ENCODE measurements at regions not wholly inside any gene's neighbourhood (a gene's known extent, or its start where the extent isn't known, plus 50 kb on each side); places are given as distances from the start of the nearest gene placed in this dataset.
A peak's percentile ranks its signal among the peaks of the same experiment; 100 is the strongest.

- Histone ChIP-seq H3K27ac (no peak overlapping the region), H3K4me3 (no peak overlapping the region), H3K9me3 (ENCODE audit: low read depth, low read length) (no peaks in the 10 kb centered on the region), H3K9ac (ENCODE audit: insufficient read length) (no peak overlapping the region), H3K36me3 (ENCODE audit: insufficient read depth, low read length) (no peaks in the 10 kb centered on the region)
- DNase-seq (ENCODE audit: low read depth, low spot score): no peak
- TF ChIP-seq EZH2 (IDR thresholded peaks at IDR 0.05) (no peak), POLR2AphosphoS5 (IDR thresholded peaks at IDR 0.05; ENCODE audit: borderline replicate concordance, low read depth, low read length) (no peak), FOXP2 (optimal IDR thresholded peaks at IDR 0.05; ENCODE audit: control extremely low read depth, extremely low read length, insufficient read depth) (no peak)
These were observed 817.3 kb upstream of the AGA start for GRCh38 chr4:178259566-178259965.

- Histone ChIP-seq H3K4me3 (no peak overlapping the region), H3K36me3 (ENCODE audit: insufficient read depth, low read length) (no peaks in the 10 kb centered on the region), H3K9ac (ENCODE audit: insufficient read length) (no peak overlapping the region), H3K27ac (no peak overlapping the region), H3K9me3 (ENCODE audit: low read depth, low read length) (no peaks in the 10 kb centered on the region)
- no peak for DNase-seq (ENCODE audit: low read depth, low spot score)
- TF ChIP-seq POLR2AphosphoS5 (IDR thresholded peaks at IDR 0.05; ENCODE audit: borderline replicate concordance, low read depth, low read length) (no peak), EZH2 (IDR thresholded peaks at IDR 0.05) (no peak), FOXP2 (optimal IDR thresholded peaks at IDR 0.05; ENCODE audit: control extremely low read depth, extremely low read length, insufficient read depth) (no peak)
These were observed 821.8 kb upstream of the AGA start for GRCh38 chr4:178264001-178264400.

- H3K4me3 ChIP-seq: no peak overlapping the region
- TF ChIP-seq EZH2 (IDR thresholded peaks at IDR 0.05): no peak
- TF ChIP-seq FOXP2 (optimal IDR thresholded peaks at IDR 0.05; ENCODE audit: control extremely low read depth, extremely low read length, insufficient read depth): no peak
- no peak for TF ChIP-seq POLR2AphosphoS5 (IDR thresholded peaks at IDR 0.05; ENCODE audit: borderline replicate concordance, low read depth, low read length)
- H3K9me3 ChIP-seq (ENCODE audit: low read depth, low read length): no peaks in the 10 kb centered on the region
- DNase-seq (ENCODE audit: low read depth, low spot score): no peak
- no peaks in the 10 kb centered on the region for H3K36me3 ChIP-seq (ENCODE audit: insufficient read depth, low read length)
- no peak overlapping the region for H3K9ac ChIP-seq (ENCODE audit: insufficient read length)
- H3K27ac ChIP-seq: no peak overlapping the region
These were observed 829.1 kb upstream of the AGA start for GRCh38 chr4:178271386-178271785.

DNA sequence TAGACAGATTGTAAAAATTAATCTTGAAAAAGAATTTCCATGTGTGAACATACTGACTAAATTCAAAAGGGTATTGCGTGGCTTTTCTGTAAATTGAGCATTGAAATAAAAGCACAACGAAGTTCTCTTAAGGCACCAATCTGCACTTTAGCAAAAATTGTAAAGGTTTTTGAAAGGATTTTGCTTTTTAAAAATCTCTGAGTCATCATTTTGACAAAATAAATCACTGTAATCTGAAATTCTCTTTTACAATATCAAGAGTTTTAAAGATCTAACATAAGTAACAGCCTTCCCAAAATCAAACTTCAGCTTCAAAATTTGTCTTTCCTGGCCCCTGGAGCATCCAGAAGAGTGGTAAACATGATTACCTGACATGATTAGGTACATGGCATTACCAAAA is 830.9 kb upstream of the AGA start:
- Histone ChIP-seq H3K4me3 (no peak overlapping the region), H3K36me3 (ENCODE audit: insufficient read depth, low read length) (no peaks in the 10 kb centered on the region), H3K9me3 (ENCODE audit: low read depth, low read length) (no peaks in the 10 kb centered on the region), H3K9ac (ENCODE audit: insufficient read length) (no peak overlapping the region), H3K27ac (no peak overlapping the region)
- DNase-seq (ENCODE audit: low read depth, low spot score): no peak
- TF ChIP-seq POLR2AphosphoS5 (IDR thresholded peaks at IDR 0.05; ENCODE audit: borderline replicate concordance, low read depth, low read length): no peak
- TF ChIP-seq EZH2 (IDR thresholded peaks at IDR 0.05): no peak
- no peak for TF ChIP-seq FOXP2 (optimal IDR thresholded peaks at IDR 0.05; ENCODE audit: control extremely low read depth, extremely low read length, insufficient read depth)

GRCh38 chr4:178275671-178276360 is 833.6 kb upstream of the AGA start:
- no peak for DNase-seq (ENCODE audit: low read depth, low spot score)
- no peak for TF ChIP-seq EZH2 (IDR thresholded peaks at IDR 0.05)
- no peak for TF ChIP-seq POLR2AphosphoS5 (IDR thresholded peaks at IDR 0.05; ENCODE audit: borderline replicate concordance, low read depth, low read length)
- no peak for TF ChIP-seq FOXP2 (optimal IDR thresholded peaks at IDR 0.05; ENCODE audit: control extremely low read depth, extremely low read length, insufficient read depth)
- H3K27ac ChIP-seq: no peak overlapping the region
- H3K9me3 ChIP-seq (ENCODE audit: low read depth, low read length): no peaks in the 10 kb centered on the region
- H3K36me3 ChIP-seq (ENCODE audit: insufficient read depth, low read length): no peaks in the 10 kb centered on the region
- no peak overlapping the region for H3K9ac ChIP-seq (ENCODE audit: insufficient read length)
- H3K4me3 ChIP-seq: no peak overlapping the region

GRCh38 chr4:178280362-178280761 is 838.1 kb upstream of the AGA start:
- TF ChIP-seq EZH2 (IDR thresholded peaks at IDR 0.05) (no peak), FOXP2 (optimal IDR thresholded peaks at IDR 0.05; ENCODE audit: control extremely low read depth, extremely low read length, insufficient read depth) (no peak), POLR2AphosphoS5 (IDR thresholded peaks at IDR 0.05; ENCODE audit: borderline replicate concordance, low read depth, low read length) (no peak)
- Histone ChIP-seq H3K36me3 (ENCODE audit: insufficient read depth, low read length) (no peaks in the 10 kb centered on the region), H3K9me3 (ENCODE audit: low read depth, low read length) (no peaks in the 10 kb centered on the region), H3K9ac (ENCODE audit: insufficient read length) (no peak overlapping the region), H3K4me3 (peak overlapping the region; percentile 9; the same call in 1 of the 2 replicates), H3K27ac (no peak overlapping the region; the same call in 1 of the 2 replicates)
- no peak for DNase-seq (ENCODE audit: low read depth, low spot score)

GRCh38 chr4:178288462-178288861 is 846.2 kb upstream of the AGA start:
- Histone ChIP-seq H3K36me3 (ENCODE audit: insufficient read depth, low read length) (no peaks in the 10 kb centered on the region), H3K4me3 (no peak overlapping the region), H3K27ac (no peak overlapping the region), H3K9ac (ENCODE audit: insufficient read length) (no peak overlapping the region), H3K9me3 (ENCODE audit: low read depth, low read length) (no peaks in the 10 kb centered on the region)
- no peak for TF ChIP-seq FOXP2 (optimal IDR thresholded peaks at IDR 0.05; ENCODE audit: control extremely low read depth, extremely low read length, insufficient read depth)
- no peak for TF ChIP-seq POLR2AphosphoS5 (IDR thresholded peaks at IDR 0.05; ENCODE audit: borderline replicate concordance, low read depth, low read length)
- TF ChIP-seq EZH2 (IDR thresholded peaks at IDR 0.05): no peak
- DNase-seq (ENCODE audit: low read depth, low spot score): no peak

DNA sequence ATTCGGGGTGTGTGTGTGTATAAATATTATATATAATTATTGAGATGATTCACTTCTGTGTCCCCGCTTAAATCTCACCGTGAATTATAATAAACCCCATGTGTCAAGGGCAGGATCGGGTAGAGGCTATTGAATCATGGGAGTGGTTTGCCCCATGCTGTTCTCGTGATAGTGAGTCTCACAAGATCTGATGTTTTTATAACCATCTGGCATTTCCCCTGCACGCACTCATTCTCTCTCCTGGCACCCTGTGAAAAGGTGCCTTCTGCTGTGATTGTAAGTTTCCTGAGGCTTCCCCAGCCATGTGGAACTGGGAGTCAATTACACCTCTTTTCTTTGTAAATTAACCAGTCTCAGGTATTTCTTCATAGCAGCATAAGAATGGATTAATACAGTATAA is 851.4 kb upstream of the AGA start:
- DNase-seq (ENCODE audit: low read depth, low spot score): peak; percentile 22
- TF ChIP-seq FOXP2 (optimal IDR thresholded peaks at IDR 0.05; ENCODE audit: control extremely low read depth, extremely low read length, insufficient read depth) (no peak), EZH2 (IDR thresholded peaks at IDR 0.05) (no peak), POLR2AphosphoS5 (IDR thresholded peaks at IDR 0.05; ENCODE audit: borderline replicate concordance, low read depth, low read length) (no peak)
- no peak overlapping the region for H3K4me3 ChIP-seq
- H3K9me3 ChIP-seq (ENCODE audit: low read depth, low read length): no peaks in the 10 kb centered on the region
- no peak overlapping the region for H3K9ac ChIP-seq (ENCODE audit: insufficient read length)
- H3K36me3 ChIP-seq (ENCODE audit: insufficient read depth, low read length): no peaks in the 10 kb centered on the region
- no peak overlapping the region for H3K27ac ChIP-seq

DNA sequence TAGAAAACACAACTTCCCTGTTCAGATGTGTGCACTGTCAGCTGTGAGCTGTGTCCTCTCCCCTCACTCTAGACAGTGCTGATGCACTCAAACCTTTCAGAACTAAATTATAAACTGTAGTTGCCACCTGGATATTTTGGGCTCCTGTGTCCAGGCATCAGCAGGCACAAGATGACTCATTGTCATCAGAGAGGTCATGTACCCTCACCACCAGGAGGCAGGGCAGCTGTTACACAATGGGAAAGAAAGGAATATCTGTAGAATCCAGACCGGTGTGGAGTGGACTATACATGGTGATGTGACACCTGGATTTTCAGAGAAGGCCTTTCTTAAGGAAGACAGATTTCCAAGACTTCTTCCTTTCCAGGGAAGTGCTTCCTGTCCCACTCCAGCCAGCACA is 854.4 kb upstream of the AGA start:
- H3K9ac ChIP-seq (ENCODE audit: insufficient read length): no peak overlapping the region
- TF ChIP-seq FOXP2 (optimal IDR thresholded peaks at IDR 0.05; ENCODE audit: control extremely low read depth, extremely low read length, insufficient read depth): no peak
- no peak for TF ChIP-seq POLR2AphosphoS5 (IDR thresholded peaks at IDR 0.05; ENCODE audit: borderline replicate concordance, low read depth, low read length)
- no peak for TF ChIP-seq EZH2 (IDR thresholded peaks at IDR 0.05)
- no peaks in the 10 kb centered on the region for H3K9me3 ChIP-seq (ENCODE audit: low read depth, low read length)
- no peak overlapping the region for H3K4me3 ChIP-seq
- DNase-seq (ENCODE audit: low read depth, low spot score): no peak
- H3K36me3 ChIP-seq (ENCODE audit: insufficient read depth, low read length): no peaks in the 10 kb centered on the region
- no peak overlapping the region for H3K27ac ChIP-seq
